GM18873 (cell line): ENCODE measurements at regions not wholly inside any gene's neighbourhood (a gene's known extent, or its start where the extent isn't known, plus 50 kb on each side); places are given as distances from the start of the nearest gene placed in this dataset.
"Not testable (repeated sequence)": the region's sequence is repeated elsewhere in the genome, so short reads cannot be mapped to it uniquely, and the experiment has no call there.

Experiments used
- ATAC-seq: cut with Tn5 transposase; IDR thresholded peaks from one replicate; pipeline ENCODE4 v1.9.1; 2021; ENCODE audit warnings: mild to moderate bottlenecking, moderate library complexity, moderate number of reproducible peaks; ENCODE audit not compliant: unreplicated experiment, low FRiP score

DNA sequence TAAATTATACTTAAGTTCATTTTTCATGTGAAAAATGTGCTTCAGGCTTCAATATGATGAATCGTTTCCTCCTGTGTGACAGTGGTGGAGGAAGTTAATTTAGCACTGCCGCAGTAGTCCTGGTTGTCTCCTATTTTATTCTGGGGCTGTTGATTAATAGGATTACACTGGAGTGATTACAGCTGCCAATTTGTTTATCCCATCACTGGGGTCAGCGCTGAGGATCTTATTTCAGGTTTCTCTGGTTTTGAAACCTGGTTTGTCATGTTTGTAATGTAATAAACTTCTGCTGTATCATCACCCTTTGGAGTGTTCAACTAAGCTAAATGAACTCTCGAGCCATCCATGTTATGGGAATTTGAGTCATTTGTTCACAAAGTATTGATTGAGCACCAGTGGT, 241.7 kb upstream of the KCNN2 start:
- no peak for ATAC-seq

DNA sequence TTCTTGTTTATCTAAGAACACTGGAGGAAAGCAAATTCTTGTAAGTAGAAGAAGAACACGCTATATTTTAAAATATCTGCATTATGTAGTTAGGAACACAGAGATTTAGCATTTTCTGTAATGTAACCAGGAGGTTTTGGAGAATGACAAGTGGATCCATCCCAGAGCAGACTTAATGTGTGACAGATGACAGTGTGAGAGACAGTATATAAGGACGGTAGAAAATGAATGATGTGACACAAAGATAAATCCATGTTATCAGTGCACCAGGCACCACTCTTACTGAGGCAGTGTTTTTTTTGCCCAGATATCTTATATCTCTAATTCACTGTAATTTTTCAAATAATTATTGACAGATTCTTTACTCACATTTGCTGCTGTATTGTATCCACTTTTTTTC, 239.0 kb upstream of the KCNN2 start:
- no peak for ATAC-seq

DNA sequence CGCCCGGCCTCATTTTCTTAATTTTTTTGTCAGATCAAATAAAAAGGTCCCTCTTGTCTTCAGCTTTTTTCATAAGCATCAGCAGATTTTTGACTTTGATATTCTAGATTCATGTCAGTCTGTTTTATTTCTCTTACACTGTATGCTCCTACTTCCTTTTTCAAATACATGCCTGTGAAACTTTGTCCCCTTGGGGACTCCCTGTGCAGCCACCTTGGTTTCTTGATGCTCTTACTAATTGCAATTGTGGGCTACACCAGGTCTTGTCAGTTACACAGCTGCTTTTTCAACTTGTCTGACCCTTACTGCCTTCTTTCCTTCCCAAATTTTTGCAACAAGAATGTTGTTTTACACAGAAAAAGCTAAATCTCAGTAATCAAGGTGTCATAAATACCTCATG, 238.2 kb upstream of the KCNN2 start:
- no peak for ATAC-seq

DNA sequence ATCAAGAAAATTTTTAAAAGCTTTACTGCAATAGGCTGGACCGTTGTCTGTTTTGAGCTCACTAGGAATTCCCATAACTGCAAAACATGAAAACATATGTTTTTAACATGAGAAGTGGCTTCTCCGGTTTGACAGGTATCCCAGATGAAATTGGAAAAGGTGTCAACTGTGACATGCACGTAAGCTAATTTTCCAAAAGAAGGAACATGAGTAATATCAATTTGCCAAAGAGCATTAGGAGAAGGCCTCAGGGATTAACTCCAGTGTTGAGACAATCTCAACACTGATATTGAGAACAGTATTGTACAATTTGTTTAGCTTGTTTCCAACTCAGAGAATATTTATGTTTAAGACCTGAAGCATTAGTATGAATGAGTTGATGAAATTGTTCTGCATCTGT, 215.5 kb upstream of the KCNN2 start:
- no peak for ATAC-seq

DNA sequence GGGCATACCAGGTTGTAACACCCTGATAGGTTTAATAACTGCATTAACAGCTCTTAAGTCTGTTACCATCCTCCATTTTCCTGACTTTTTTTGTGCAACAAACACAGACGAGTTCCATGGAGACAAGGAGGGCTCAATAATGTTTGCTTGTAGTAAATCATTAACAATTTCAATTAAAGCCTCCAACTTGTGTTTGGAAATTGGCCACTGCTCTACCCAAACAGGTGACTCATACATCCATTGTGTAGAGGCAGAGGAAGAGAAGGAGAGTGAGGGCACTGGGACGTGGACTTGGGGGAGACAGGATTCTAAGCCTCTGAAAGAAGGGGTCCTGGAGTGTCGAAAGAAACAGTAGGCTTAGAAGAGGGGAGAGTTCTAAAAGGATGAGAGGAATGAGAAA, 213.6 kb upstream of the KCNN2 start:
- no peak for ATAC-seq

DNA sequence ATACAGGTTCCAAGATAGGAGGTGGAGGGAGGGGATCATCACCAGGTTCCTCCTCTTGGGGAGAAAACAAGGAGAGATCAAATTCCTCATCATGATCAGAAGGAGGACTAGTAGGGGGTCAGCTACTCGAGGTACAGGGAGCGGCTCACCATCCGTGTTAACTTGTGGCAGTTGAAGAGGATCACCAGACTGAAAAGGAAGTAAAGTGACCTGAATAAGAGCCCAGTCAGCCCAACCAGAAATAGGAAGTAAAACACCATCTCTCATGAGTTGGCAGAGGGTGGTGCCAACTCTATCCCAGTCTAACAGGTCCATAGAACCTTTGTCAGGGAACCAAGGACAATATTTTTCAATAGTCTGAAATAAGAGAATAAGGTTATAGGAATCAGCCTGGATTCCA, 213.1 kb upstream of the KCNN2 start:
- ATAC-seq = not testable (repeated sequence)

DNA sequence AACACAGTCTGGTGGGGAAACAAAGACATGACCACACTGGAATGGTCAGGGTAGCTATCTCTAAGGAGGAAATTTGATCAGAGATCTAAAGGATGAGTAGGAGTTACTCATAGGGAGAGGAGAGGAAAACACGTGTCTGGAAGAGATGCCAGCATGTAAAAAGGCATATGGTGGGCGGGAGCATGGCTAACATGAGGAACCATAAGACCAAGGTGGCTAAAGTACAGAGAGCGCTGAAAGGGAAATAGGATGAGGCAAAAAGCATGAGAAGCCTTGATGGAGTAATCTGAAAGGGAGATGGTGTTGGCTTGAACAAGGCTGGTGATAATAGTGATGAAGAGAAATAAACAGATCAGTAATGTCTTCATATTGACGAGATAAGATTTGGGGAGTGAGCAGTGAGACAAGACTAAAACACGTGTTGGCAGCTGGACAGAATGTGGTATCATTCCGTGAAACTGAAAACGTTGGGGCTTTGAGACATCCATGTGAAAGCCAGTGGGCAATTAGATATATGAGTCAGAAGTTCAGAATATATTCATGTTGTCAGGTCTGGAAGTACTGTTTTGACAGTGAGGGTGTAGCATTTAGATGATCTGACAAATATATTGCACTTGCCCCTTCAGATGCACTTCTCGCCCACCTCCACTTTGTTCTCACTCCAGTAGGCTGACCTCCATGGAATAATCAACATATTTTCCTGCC, 209.1 kb upstream of the KCNN2 start:
- no peak for ATAC-seq

DNA sequence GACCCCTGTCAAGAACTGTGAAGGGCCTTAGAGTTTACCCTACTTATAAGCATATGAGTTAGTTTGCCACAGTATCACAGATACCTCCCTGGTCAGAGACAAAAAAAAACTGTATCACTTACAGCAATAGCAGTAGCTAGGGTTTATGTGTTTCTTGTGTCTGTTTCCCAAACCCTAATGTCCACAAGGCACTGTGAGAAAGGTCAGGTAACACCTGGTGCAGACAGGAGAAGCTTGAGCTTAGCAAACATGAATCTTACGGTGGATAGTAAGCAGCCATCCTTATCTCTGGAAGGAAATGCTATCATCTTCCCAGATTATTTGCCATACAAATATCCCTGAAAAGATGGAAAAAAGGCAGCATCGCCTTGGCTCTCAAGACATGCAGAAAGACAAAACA, 208.5 kb upstream of the KCNN2 start:
- no peak for ATAC-seq

DNA sequence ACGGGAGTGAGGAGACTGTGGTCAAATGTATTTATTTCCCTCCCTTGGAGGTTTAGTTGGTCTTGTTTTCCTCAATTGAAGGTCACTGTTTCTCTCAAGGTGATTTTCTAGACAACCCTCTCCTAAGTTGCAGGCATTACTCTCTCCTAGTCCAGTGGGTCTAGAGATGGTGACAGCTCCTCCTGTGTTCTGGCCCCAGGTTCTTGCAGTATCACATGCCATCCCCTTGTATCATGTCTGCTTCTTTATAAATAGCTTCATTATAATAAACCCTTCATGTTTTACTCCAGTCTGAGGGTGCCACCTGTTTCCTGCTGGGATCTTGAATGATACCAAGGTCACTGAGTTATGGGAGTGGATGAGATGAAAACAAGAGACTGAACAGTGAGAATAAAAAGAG, 208.0 kb upstream of the KCNN2 start:
- ATAC-seq = no peak

DNA sequence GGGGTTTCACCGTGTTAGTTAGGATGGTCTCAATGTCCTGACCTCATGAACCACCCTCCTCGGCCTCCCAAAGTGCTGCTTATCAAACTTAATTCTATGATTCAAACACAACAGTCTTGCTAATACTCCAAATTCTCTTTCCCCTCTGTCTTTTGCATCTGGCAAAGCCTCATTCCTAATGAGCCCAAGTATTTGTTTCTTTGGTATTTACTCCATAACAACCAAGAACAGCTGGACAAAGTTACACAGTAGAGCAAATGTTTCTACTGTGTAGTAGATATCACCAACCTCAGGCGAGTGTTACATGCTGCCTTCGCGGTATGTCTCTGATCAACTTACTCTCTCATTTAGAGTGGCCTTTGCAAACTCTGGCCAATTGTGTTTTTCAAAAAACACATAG, 195.8 kb upstream of the KCNN2 start:
- no peak for ATAC-seq

DNA sequence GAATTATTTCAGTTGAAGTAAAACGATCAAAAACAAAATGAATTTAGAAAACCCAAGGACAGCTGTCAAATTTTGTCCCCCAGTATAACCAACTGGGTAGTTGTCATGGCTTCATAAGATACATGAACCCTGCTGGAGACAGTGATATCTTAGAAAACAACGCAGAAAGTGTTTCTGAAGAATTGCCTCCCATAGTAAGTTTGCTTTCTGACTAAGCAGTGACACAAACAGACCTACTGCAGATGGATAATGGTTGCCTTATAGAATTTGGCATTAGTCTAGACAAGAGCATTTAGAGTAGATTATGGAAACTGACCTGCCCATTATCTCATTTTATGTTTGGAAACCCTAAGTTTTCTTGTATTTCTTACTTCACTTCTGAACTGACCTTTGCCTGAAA, 187.7 kb upstream of the KCNN2 start:
- no peak for ATAC-seq

DNA sequence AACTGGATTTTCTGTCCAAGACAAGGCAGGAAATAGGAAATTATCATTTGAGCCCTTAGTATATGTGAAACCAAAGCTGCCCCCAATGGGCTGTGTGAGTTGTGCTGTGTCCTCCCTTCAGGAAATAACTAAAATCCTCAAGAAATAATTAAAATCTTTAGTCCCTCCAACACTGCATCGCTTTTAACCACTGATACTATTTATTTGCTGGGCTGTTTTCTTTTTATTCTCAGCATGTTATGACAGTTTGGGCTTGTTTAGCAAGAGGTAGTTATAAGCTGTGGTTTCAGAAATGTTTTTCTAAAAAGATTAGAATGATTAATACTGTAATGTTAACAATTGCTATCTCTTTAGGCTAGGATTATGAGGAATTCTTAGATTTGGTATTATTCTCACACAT, 187.0 kb upstream of the KCNN2 start:
- ATAC-seq = no peak

DNA sequence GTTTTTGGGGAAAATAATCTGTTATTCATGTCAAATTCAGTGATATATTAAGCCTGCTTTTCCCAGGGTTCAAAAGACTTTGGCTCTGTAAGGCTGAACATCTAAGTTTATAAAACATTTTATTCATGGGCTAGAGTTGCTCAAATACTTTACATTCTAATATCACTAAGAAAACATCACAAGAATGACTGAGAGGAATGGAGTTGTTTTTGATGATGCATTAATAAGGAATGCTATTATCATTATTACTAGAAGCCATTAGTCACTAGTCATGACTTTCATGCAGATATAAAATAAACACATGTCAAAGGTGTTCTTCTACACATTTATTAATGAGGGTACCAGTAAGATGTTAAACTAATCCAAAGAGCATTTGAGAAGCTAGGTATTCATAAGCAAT, 185.5 kb upstream of the KCNN2 start:
- no peak for ATAC-seq

DNA sequence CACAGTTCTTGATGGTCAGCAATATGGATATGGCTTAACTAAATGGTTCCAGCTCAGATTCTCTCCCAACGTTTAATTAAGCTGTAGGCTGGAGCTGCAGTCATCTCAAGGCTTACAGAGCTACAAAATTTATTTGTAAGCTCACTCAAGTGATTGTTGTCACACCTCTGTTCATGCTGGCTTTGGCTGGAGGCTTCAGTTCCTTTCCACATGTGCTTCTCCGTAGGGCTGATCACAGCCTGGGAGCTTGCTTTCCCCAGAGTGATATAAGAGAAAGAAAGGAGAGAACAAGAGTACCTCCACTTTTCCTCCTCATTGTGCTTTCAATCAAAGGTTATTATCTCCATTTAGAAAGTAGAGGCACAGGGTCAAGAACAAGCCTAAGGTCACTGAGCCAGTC, 182.7 kb upstream of the KCNN2 start:
- no peak for ATAC-seq

DNA sequence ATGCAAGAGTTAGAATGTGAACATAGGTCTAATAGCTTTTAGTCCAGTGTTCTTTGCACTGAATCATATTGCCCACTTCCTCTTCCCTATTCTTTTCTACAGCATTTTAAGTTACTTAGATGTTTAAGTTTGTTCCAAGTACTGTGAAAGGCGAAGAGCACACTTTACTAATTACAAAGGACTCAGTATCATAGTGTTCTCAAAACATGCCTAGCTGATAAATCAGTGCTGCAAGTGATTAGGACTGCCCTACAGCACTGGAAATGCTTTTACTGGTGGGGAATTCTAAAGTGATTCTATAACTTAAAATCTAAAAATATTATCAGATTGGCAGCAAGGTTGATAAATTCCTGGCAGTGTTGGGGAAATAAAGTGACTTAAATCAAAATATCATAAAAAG, 177.9 kb upstream of the KCNN2 start:
- no peak for ATAC-seq

DNA sequence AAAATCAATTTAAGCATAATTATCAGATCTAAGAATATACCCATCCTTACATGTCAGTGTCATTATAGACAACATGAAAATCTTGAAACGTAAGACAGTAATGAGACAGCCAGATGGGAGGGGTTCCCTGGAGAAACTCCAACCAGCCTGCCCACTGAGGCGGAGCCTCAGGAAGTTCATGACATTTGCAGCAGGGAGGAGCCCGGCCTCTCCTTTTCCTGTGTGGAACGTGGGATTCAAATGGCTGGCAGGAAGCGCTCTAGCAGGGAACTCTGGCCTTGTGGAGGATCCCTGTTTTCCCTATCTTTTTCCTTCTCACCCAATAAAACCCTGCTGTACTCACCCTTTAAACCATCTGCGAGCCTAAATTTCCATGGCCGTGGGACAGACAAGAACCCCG, 176.6 kb upstream of the KCNN2 start:
- ATAC-seq = no peak

DNA sequence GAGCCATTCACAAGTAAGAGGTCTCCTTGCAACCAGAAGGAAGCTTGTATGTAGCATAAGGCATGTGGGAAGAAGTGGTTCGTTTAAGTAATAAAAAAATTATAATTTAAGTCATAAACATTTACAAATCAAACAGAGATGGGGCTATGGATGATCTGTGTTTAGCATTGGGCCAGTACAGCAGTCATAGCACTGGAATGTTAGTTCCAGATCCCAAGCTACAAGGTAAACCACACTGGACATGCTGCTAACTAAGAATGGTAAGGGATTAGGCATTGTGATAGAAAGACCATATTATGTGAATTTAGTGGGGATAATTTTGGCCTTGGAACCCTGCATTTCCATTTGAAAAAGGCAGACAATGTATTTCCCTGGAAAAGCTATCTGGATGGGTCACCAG, 170.4 kb upstream of the KCNN2 start:
- ATAC-seq = no peak

DNA sequence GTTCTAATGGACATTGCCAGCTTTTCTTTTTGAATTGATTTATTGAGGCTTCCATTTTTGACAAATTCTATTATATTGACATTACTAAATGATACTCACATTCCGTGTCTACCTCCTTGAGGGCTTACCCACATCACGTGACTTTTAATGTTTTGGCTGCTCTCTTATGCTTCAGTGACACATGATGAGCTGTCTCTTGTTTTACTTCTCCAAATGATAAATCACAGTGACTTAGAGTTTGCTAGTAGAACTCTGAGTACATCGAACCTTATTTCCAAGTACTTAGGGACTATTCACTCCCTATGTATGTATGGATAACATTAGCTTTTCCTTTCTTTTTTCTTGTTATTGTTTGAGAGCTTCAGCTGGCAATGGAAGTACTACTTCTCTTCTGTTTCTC, 169.8 kb upstream of the KCNN2 start:
- ATAC-seq = no peak

DNA sequence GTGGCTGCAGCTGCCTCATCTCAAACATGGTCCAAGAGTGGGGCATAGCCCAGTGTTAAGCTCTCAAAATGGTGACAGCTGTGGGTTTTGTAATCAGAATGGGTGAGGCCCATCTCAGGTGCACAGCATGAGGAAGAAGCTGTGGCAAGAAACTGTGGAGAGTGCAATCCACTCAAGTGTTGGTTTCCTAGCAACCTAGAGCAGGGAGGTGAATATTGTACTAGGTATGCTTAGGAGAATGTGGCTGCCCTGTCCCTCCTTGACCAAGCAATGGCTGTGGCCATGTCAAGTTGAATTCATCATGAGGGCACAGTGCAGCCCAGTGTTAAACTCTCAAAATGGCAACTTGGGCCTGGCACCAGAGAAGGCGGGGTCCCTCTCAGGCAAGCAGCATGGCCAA, 160.5 kb upstream of the KCNN2 start:
- no peak for ATAC-seq

DNA sequence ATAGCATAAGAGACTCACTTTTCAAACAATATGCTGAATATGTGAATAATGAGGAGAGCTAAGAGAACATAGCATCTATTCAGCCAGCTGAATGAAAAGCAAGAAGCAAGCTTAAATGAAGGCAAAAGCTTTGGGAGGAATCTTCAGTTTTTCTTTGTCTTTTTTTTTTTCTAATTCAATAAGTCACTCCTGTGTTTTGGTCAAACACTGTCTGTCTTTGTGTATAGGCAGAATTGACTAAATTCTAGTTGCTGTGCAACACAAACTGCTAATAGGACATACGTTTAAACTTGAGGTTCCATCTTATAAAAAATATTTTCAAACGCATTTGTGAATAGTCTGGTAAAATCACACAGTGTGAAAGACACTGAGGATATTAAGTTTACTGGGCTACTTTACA, 156.9 kb upstream of the KCNN2 start:
- no peak for ATAC-seq

DNA sequence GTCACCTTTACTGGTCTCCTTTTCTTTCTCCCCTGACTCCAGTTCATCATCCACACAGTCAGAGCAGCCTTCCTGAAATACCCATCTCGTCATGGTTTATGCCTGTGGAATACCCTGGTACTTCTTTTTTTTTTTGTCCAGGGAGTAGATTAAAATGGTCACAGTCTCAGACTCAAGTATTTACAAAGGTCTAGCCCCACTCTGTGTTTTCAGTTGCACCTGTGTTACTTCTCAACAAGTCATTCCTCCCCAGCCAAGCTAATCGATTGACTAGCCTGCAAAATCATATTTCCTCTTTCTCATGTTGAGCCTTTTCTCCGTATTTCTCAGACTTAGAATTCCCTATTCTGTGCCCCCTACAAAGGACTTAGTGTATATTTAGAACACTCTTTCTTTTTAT, 155.2 kb upstream of the KCNN2 start:
- ATAC-seq = no peak

DNA sequence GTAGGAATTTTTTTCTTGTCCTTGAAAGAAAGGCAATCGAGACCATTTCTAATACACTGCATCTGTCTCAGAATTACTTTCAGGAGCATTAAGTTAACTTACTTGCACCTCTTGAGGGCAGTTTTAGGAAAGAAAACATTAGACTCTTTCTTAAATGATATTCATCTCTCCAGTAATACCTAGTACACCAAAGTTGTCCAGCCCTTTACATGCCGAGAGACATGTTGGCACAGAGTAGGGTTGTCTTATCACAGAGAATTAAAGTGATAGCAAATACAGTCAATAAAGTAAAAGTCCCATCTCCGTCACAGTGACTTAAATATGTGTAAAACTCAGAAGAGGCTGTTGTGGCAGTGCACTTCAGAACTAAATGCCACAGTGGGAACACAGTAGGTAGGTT, 154.3 kb upstream of the KCNN2 start:
- no peak for ATAC-seq

DNA sequence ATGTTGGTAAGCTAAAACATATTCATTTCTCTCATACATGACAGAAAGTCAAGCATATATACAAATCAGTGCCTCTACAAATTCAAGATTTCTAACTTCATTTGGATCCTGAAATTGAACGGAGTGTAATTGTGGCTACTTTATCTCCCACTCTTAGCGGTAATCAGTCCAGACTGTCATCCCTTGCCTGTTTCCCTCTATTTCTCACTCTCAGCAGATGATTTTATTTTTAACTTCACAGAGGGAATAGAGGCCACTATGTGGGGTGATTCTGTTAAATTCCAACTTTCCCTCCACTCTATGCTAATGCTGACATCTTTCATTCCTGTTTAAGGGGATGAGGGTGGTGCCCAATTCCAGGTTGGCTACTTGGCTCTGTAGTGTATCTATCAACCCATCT, 153.8 kb upstream of the KCNN2 start:
- no peak for ATAC-seq
